ENCODE measurements at regions not wholly inside any gene's neighbourhood (a gene's known extent, or its start where the extent isn't known, plus 50 kb on each side); places are given as distances from the start of the nearest gene placed in this dataset.

DNA sequence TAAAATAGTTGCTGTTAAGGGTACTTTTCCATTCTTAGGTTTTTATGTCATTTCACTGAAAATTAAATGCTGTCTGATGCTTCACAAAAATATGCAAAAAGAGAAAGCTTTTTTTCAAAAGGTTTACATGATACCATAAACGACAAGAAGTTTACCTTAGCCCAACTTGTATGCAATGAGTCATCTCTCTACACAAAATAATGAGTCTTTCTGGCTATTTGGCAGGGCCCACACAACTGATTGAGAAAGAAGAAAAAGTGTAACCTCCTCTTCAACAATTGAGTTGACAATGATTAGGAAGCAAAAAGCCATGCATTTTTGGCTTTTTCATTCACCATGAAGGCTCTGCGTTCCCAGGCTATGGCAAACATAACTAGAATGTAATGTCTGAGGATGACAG lies 165.4 kb upstream of the CPNE8 start:
- WGBS, 2 experiments (ENCODE audit: low coverage in 1 of 2, low lambda C conversion rate in 2 of 2, missing lambda C conversion rate in 2 of 2): 11% methylated on average over 2 of the region's 2 CpGs
- no peaks in the 10 kb centered on the region for H3K4me1 ChIP-seq (ENCODE audit: insufficient read depth)
- H4K20me1 ChIP-seq (ENCODE audit: insufficient read depth): no peaks in the 10 kb centered on the region
- H3K9ac ChIP-seq: no peak overlapping the region
- TF ChIP-seq EZH2phosphoT487 (IDR thresholded peaks at IDR 0.05; ENCODE audit: insufficient read depth, low read depth): no peak
- TF ChIP-seq EZH2 (IDR thresholded peaks at IDR 0.05; ENCODE audit: insufficient read depth, poor library complexity, severe bottlenecking): no peak
- H3K36me3 ChIP-seq (ENCODE audit: low read depth): no peaks in the 10 kb centered on the region
- no peaks in the 10 kb centered on the region for H3K9me3 ChIP-seq (ENCODE audit: low read depth)
- H3K4me3 ChIP-seq: no peak overlapping the region
- H3K27ac ChIP-seq: no peak overlapping the region
- H3K4me2 ChIP-seq (ENCODE audit: unreplicated experiment): no peak overlapping the region
- H2AFZ ChIP-seq: no peak overlapping the region
- DNase-seq: no peak
- no peaks in the 10 kb centered on the region for H3K27me3 ChIP-seq (replicated peaks; ENCODE audit: insufficient read depth)
- no peaks in the 10 kb centered on the region for H3K79me2 ChIP-seq (ENCODE audit: insufficient read depth)
- no peaks in the 10 kb centered on the region for H3F3A ChIP-seq (ENCODE audit: insufficient read depth)
- in situ Hi-C loops (cut with MboI): no loop called here
- H3K9me2 ChIP-seq (ENCODE audit: insufficient read depth): no peaks in the 10 kb centered on the region

DNA sequence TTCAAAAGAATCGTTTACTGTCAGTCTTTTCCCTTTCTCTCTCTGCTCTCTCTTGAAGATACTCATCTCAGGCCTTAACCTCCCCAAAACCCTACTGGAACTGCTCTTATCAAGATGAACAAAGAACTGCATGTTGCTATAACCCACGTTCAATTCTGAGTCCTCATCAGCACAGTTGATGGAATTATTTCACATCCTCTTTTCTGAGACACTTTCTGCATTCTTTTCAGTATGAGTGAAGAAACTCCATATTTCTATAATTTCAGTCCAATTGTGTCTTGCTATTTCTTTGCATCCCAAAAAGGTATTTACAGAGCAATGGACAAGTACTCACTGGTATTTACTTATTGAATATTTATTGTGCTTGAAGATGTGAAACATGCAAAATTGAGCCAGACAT lies 160.1 kb upstream of the CPNE8 start:
- no peaks in the 10 kb centered on the region for H3K9me3 ChIP-seq (ENCODE audit: low read depth)
- no peaks in the 10 kb centered on the region for H3K79me2 ChIP-seq (ENCODE audit: insufficient read depth)
- H3K27me3 ChIP-seq (replicated peaks; ENCODE audit: insufficient read depth): no peaks in the 10 kb centered on the region
- TF ChIP-seq EZH2 (IDR thresholded peaks at IDR 0.05; ENCODE audit: insufficient read depth, poor library complexity, severe bottlenecking) (no peak), EZH2phosphoT487 (IDR thresholded peaks at IDR 0.05; ENCODE audit: insufficient read depth, low read depth) (no peak)
- no peaks in the 10 kb centered on the region for H4K20me1 ChIP-seq (ENCODE audit: insufficient read depth)
- H3K4me1 ChIP-seq (ENCODE audit: insufficient read depth): no peaks in the 10 kb centered on the region
- H2AFZ ChIP-seq: no peak overlapping the region
- H3K27ac ChIP-seq: no peak overlapping the region
- no peaks in the 10 kb centered on the region for H3F3A ChIP-seq (ENCODE audit: insufficient read depth)
- H3K9me2 ChIP-seq (ENCODE audit: insufficient read depth): no peaks in the 10 kb centered on the region
- 8 to 10% methylated on average over 2 of the region's 2 CpGs for WGBS, 2 experiments (ENCODE audit: low coverage in 1 of 2, low lambda C conversion rate in 2 of 2, missing lambda C conversion rate in 2 of 2)
- H3K4me3 ChIP-seq: no peak overlapping the region
- DNase-seq: no peak
- no peak overlapping the region for H3K4me2 ChIP-seq (ENCODE audit: unreplicated experiment)
- in situ Hi-C loops (cut with MboI): no loop called here
- no peak overlapping the region for H3K9ac ChIP-seq
- no peaks in the 10 kb centered on the region for H3K36me3 ChIP-seq (ENCODE audit: low read depth)

DNA sequence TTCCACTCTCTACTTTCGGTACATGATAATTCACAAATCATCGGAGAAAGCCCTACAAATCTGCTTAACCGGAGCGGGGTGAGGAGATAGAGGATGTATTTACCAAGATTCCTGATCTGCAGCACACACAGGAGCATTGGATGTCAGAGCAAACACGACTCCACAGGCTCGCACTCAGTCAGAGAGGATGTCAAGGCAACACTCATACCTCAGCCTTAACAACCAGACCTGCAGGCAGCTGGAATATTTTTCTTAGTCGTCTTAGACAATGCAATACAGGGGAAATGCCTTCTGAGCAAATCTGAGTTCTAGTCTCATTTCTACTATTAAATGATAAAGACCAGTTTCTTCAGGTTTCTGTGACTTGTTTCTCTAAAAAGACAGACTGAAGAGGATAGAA lies 159.3 kb upstream of the CPNE8 start:
- TF ChIP-seq EZH2phosphoT487 (IDR thresholded peaks at IDR 0.05; ENCODE audit: insufficient read depth, low read depth) (no peak), EZH2 (IDR thresholded peaks at IDR 0.05; ENCODE audit: insufficient read depth, poor library complexity, severe bottlenecking) (no peak)
- Histone ChIP-seq H3K27ac (no peak overlapping the region), H3K9me2 (ENCODE audit: insufficient read depth) (no peaks in the 10 kb centered on the region), H3K79me2 (ENCODE audit: insufficient read depth) (no peaks in the 10 kb centered on the region), H2AFZ (no peak overlapping the region), H3K4me3 (no peak overlapping the region), H3K4me1 (ENCODE audit: insufficient read depth) (no peaks in the 10 kb centered on the region), H3K9me3 (ENCODE audit: low read depth) (no peaks in the 10 kb centered on the region), H3K27me3 (replicated peaks; ENCODE audit: insufficient read depth) (no peaks in the 10 kb centered on the region), H3K36me3 (ENCODE audit: low read depth) (no peaks in the 10 kb centered on the region), H4K20me1 (ENCODE audit: insufficient read depth) (no peaks in the 10 kb centered on the region), H3K4me2 (ENCODE audit: unreplicated experiment) (no peak overlapping the region), H3K9ac (no peak overlapping the region), H3F3A (ENCODE audit: insufficient read depth) (no peaks in the 10 kb centered on the region)
- 24% methylated on average over 7 of the region's 7 CpGs for WGBS, 2 experiments (ENCODE audit: low coverage in 1 of 2, low lambda C conversion rate in 2 of 2, missing lambda C conversion rate in 2 of 2)
- in situ Hi-C loops (cut with MboI): no loop called here
- DNase-seq: no peak

DNA sequence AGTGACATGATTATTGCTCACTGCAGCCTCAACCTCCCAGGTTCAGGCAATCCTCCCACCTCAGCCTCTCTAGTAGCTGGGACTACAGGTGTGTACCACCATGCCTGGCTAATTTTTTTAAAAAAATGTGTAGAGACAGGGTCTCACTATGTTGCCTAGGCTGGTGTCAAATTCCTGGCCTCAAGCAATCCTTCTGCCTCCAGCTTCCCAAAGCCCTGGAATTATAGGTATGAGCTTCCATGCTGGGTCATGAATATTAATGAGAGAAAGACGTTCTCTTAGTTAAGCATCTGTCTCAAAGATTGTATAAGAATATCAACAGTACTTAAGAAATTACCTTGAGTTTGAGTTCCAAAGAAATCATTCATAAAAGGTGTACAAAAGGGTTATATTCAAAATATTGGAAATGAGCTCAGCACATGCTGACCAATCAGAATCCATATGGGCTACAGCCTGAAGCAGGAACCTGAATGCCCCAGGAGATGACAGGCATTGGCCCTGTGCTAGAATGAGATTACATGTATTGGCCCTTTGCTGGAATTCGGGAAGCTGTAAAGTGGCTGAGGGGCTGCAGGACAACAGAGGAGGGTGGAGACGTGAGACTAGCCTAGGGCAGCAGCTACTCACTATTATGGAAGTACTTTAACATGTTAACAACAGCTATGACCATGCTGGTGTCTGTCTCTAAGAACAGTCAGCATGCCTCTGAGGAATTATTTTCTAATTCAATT lies 157.0 kb upstream of the CPNE8 start:
- Histone ChIP-seq H3K4me3 (no peak overlapping the region), H3K27me3 (replicated peaks; ENCODE audit: insufficient read depth) (no peaks in the 10 kb centered on the region), H3K36me3 (ENCODE audit: low read depth) (no peaks in the 10 kb centered on the region), H2AFZ (no peak overlapping the region), H4K20me1 (ENCODE audit: insufficient read depth) (no peaks in the 10 kb centered on the region), H3K27ac (no peak overlapping the region), H3F3A (ENCODE audit: insufficient read depth) (no peaks in the 10 kb centered on the region), H3K4me2 (ENCODE audit: unreplicated experiment) (no peak overlapping the region), H3K4me1 (ENCODE audit: insufficient read depth) (no peaks in the 10 kb centered on the region), H3K9ac (no peak overlapping the region), H3K9me2 (ENCODE audit: insufficient read depth) (no peaks in the 10 kb centered on the region), H3K79me2 (ENCODE audit: insufficient read depth) (no peaks in the 10 kb centered on the region), H3K9me3 (ENCODE audit: low read depth) (no peaks in the 10 kb centered on the region)
- WGBS, 2 experiments (ENCODE audit: low coverage in 1 of 2, low lambda C conversion rate in 2 of 2, missing lambda C conversion rate in 2 of 2): 10 to 11% methylated on average over 3 of the region's 3 CpGs
- in situ Hi-C loops (cut with MboI): no loop called here
- no peak for DNase-seq
- TF ChIP-seq EZH2phosphoT487 (IDR thresholded peaks at IDR 0.05; ENCODE audit: insufficient read depth, low read depth) (no peak), EZH2 (IDR thresholded peaks at IDR 0.05; ENCODE audit: insufficient read depth, poor library complexity, severe bottlenecking) (no peak)
